ENCODE measurements at regions not wholly inside any gene's neighbourhood (a gene's known extent, or its start where the extent isn't known, plus 50 kb on each side); places are given as distances from the start of the nearest gene placed in this dataset.

DNA sequence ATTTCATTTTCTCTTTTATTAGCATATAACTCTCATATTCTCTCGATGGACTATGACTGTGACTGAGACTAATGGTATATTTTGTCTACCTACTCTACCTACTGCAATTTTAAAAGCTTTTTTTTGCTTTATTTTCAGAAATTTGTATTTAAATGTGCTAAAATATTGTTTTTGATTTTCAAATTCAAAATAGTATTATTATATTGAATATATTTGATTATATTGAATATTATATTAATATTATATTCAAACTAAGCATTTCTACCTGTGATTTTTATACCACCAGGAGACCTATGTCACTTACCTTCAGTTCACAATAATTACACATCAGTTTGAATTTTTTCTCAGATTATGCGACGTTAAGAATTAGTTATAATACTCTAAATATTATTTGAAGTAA, 700.5 kb upstream of the RGMB start:
- Mint-ChIP-seq H3K36me3 (ENCODE audit: low read depth) (no peaks in the 10 kb centered on the region), H3K4me1 (ENCODE audit: low read depth) (no peaks in the 10 kb centered on the region; the same call in 1 of the 2 replicates), H3K27me3 (ENCODE audit: insufficient read depth) (no peaks in the 10 kb centered on the region), H3K9me3 (no peaks in the 10 kb centered on the region), H3K27ac (no peak overlapping the region), H3K4me3 (no peak overlapping the region)
- TF ChIP-seq, protein P1, sequence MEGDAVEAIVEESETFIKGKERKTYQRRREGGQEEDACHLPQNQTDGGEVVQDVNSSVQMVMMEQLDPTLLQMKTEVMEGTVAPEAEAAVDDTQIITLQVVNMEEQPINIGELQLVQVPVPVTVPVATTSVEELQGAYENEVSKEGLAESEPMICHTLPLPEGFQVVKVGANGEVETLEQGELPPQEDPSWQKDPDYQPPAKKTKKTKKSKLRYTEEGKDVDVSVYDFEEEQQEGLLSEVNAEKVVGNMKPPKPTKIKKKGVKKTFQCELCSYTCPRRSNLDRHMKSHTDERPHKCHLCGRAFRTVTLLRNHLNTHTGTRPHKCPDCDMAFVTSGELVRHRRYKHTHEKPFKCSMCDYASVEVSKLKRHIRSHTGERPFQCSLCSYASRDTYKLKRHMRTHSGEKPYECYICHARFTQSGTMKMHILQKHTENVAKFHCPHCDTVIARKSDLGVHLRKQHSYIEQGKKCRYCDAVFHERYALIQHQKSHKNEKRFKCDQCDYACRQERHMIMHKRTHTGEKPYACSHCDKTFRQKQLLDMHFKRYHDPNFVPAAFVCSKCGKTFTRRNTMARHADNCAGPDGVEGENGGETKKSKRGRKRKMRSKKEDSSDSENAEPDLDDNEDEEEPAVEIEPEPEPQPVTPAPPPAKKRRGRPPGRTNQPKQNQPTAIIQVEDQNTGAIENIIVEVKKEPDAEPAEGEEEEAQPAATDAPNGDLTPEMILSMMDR (IDR thresholded peaks at IDR 0.05), result no peak
- DNase-seq, result no peak

DNA sequence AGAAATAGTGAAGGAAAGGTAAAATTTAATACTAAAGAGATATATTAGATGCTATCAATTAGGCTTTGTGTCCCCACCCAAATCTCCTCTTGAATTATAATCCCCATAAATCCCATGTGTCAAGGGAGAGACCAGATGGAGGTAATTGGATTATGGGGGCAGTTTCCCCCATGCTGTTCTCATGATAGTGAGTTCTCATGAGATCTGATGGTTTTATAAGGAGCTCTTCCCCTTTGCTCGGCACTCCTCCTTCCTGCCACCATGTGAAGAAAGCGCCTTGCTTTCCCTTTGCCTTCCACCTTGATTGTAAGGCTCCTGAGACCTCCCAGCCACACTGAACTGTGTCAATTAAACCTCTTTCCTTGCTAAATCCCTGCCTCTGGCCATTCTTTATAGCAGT, 697.0 kb upstream of the RGMB start:
- Mint-ChIP-seq H3K4me3 (no peak overlapping the region), H3K36me3 (ENCODE audit: low read depth) (no peaks in the 10 kb centered on the region), H3K9me3 (no peaks in the 10 kb centered on the region), H3K27ac (no peak overlapping the region), H3K4me1 (ENCODE audit: low read depth) (no peaks in the 10 kb centered on the region; the same call in 1 of the 2 replicates), H3K27me3 (ENCODE audit: insufficient read depth) (peaks cover 2% of the 10 kb centered on the region; the same call in 1 of the 2 replicates)
- TF ChIP-seq, protein P1 (IDR thresholded peaks at IDR 0.05), result no peak
- no peak for DNase-seq

DNA sequence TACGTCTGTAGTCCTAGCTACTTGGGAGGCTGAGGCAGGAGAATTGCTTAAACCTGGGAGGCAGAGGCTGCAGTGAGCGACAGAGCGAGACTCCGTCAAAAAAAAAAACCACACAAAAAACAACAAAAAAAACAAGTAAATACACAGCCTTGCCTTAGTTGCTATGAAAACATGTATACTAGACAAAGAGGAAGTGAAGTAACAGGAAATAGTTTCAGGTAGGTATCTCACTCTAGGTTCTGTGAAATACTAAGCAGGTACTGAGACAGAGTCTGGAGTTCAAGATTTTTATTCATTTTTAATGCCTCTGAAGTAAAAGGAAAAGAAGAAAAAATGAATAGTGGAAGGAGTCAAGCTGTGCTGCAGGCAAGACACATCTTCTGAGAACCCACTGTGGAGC, 687.9 kb upstream of the RGMB start:
- no peaks in the 10 kb centered on the region for H3K9me3 Mint-ChIP-seq
- no peaks in the 10 kb centered on the region; the same call in 1 of the 2 replicates for H3K4me1 Mint-ChIP-seq (ENCODE audit: low read depth)
- H3K27ac Mint-ChIP-seq, result no peak overlapping the region
- TF ChIP-seq, protein P1 (IDR thresholded peaks at IDR 0.05), result no peak
- no peak overlapping the region for H3K4me3 Mint-ChIP-seq
- no peak for DNase-seq
- H3K36me3 Mint-ChIP-seq (ENCODE audit: low read depth), result no peaks in the 10 kb centered on the region; the same call in 1 of the 2 replicates
- H3K27me3 Mint-ChIP-seq (ENCODE audit: insufficient read depth), result peaks cover 2% of the 10 kb centered on the region; the same call in 1 of the 2 replicates

DNA sequence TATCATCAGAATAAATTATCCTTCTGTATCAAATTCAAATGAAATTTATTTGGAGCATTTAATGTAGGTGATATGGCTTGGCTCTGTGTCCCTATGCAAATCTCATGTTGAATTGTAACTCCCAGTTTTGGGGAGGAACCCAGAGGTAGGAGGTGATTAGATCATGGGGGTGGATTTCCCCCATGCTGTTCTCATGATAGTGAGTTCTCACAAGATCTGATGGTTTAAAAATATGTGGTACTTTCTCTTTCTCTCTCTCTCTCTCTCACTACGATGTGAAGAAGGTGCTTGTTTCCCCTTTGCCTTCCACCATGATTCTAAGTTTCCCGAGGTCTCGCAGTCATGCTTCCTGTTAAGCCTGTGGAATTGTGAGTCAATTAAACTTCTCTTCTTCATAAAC, 678.4 kb upstream of the RGMB start:
- Mint-ChIP-seq H3K27ac (peak overlapping the region; percentile 86; the same call in 1 of the 2 replicates), H3K9me3 (no peaks in the 10 kb centered on the region), H3K4me3 (peak overlapping the region; percentile 4; the same call in 1 of the 2 replicates), H3K4me1 (ENCODE audit: low read depth) (peaks cover 56% of the 10 kb centered on the region), H3K27me3 (ENCODE audit: insufficient read depth) (no peaks in the 10 kb centered on the region; the same call in 1 of the 2 replicates), H3K36me3 (ENCODE audit: low read depth) (peaks cover 13% of the 10 kb centered on the region)
- no peak for DNase-seq
- TF ChIP-seq, protein P1 (IDR thresholded peaks at IDR 0.05), result no peak

DNA sequence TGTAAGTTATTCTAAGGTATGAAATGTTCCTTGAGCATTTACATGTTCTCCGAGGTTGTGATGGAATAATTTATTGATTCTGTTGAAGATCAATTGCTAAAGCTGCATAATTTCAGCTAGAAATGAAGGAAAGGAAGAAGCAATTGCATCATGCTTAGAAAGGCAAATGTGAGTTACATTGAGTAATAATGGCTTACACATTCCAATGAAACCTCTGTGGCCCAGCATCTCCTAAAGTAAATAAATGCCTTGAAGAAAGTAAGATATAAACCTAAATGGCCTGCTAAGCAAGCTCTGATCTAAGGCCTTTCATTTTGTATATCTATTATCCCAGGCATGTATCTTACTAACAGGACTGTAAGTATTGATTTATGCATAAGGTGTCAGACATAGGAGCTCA, 677.3 kb upstream of the RGMB start:
- Mint-ChIP-seq H3K27me3 (ENCODE audit: insufficient read depth) (no peaks in the 10 kb centered on the region; the same call in 1 of the 2 replicates), H3K4me3 (peak overlapping the region; percentile 50; the same call in 1 of the 2 replicates), H3K4me1 (ENCODE audit: low read depth) (peaks cover 67% of the 10 kb centered on the region), H3K36me3 (ENCODE audit: low read depth) (peaks cover 13% of the 10 kb centered on the region), H3K9me3 (no peaks in the 10 kb centered on the region), H3K27ac (peak overlapping the region; percentile 86)
- TF ChIP-seq, protein P1 (IDR thresholded peaks at IDR 0.05), result no peak
- DNase-seq, result peak; percentile 41

Measured in HFFc6 (cell line).